GM18526 (cell line): ENCODE measurements at regions not wholly inside any gene's neighbourhood (a gene's known extent, or its start where the extent isn't known, plus 50 kb on each side); places are given as distances from the start of the nearest gene placed in this dataset.

Experiments used
- POLR2A ChIP-seq: IDR thresholded peaks from 3 replicates; pipeline ENCODE4 v1.6.1; 2011; ENCODE audit not compliant: insufficient read length; ENCODE audit errors: extremely low read depth

DNA sequence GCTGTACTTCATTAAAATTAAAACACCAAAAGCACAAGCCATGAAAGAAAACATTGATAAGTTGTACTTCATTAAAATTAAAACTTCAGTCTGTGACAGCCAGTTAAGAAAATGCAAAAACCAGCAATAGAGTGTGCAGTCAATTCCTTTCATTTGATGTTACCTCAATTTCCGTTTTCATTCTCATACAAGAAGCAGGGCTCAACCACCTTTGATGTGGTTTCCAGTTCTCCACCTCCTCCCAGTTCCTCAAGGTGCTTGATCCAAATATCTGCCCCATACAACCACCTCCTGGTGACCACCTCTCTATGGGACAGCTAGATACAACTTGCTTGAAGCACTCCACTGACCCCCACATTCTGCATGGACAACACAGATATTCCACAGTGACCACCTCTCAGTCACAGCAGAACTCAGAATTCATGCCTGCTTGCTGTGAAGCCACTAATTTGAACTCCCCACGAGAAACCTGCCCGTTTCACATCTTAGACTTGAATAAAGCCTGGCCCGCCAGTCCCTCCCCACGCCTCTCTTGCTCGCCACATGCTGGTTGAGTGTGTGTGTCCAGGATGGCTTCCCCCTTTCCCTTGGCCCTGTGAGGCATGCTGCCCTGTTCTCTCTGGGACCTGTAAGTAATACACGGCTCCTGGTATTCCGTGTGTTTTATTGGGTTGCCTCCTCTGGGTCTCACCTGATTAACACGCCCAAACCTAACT is 66.1 kb downstream of the FAM50B start:
- TF ChIP-seq POLR2A: no peak

DNA sequence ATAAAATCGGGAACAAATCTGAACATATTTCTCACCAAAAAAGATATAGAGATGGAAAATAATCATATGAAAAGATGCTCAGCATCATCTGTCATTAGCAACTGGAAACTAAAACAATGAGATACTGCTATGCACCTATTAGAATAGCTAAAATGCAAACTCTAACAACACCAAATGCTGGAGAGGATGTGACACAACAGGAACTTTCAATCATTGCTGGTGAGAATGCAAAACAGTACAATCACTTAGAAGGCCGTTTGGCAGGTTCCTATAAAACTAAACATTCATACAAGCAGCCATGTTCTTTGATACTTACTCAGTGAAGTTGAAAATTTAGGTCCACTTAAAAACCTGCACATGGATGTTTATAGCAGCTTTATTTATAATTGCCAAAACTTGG is 67.0 kb downstream of the FAM50B start:
- no peak for TF ChIP-seq POLR2A

DNA sequence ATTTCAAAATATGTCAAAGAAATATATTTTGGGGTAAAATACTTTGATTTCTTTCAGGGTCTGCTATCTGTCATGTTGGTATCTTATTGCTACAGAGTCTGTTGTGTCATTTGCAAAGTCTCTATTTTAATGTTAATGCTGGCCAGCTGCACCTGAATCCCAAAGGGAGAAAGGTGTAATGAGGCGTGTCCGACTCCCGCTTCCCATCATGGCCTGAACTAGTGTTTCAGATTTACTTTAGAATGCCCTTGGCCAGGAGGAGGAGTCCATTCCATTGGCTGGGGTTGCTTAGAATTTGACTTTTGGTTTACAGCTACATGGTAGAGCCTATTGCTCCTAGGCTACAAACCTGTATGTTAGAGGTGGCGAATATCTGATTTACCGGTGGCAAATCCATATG is 69.3 kb downstream of the FAM50B start:
- no peak for TF ChIP-seq POLR2A

DNA sequence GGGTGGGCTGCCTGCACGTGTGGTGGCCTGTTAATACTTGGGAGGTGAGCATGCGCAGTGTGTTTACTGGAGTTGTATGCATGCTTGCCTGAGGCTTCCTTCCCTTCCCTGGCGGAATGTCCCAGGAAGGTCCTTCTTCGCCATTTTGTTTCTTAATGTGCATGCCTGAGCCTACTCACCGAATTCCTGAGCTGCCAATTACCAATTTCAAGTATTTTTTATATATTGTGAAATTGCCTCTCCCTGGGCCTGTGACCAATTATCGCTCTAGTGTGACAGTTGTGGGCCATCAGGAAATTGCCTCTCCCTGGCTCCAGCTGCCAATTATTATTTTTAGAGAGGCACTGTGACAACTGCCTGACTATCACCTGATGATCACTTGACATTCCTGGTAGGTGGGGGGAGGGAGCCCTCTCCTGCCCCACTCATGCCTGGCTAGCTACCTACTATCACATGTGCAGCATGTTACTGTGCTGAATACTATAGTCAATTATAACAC is 70.0 kb downstream of the FAM50B start:
- no peak for TF ChIP-seq POLR2A

DNA sequence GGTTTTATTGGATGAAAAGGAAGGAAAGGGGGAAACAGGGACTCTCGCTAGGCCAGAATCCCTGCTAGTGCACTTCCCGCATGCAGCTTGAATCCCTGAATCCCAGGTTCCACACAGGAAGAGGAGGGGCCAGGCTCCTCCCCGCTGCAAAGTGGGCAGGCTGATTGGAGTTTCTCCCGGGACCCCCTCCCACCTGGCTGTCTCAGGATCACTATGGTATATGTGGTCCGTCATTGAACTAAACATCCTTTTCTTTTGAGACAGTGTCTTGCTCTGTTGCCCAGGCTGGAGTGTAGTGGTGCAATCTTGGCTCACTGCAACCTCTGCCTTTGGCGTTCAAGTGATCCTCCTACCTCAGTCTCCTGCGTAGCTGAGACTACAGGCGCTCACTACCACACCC is 70.7 kb downstream of the FAM50B start:
- TF ChIP-seq POLR2A: no peak

DNA sequence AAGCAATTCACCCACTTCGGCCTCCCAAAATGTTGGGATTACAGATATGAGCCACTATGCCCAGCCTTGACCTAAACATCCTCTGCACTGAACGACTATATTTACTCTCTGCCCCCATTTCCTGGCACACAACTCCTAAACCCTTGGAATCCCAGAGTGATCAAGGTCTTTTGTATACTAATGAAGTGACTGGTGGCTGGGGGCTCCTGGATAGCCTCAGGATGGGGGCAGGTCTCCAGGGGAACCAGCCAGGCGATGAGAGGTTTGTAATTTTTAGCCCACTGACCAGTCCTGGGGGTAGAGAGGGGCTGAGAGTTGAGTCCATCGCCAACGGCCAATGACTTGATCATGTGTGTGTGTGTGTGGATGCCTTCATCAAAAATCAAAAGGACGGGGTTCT is 71.1 kb downstream of the FAM50B start:
- TF ChIP-seq POLR2A: no peak

DNA sequence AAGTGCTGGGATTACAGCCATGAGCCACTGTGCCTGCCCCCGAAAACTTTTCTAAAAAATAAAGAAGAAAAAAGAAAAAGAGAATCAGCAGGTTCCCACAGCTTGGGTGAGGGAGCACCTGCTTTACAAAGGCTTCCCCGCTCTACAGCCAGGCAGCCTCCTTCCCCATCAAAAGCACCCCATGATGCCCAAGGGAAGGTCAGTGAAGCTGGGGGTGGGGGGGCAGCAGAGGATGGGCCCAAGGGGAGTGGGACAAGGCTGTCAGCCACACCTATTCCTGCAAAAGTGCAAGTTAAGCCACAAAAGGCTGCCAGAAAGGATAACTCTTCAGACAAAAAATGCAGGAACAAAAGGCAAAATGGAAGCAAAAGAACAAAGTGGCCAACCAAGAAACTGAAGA is 72.5 kb downstream of the FAM50B start:
- no peak for TF ChIP-seq POLR2A

DNA sequence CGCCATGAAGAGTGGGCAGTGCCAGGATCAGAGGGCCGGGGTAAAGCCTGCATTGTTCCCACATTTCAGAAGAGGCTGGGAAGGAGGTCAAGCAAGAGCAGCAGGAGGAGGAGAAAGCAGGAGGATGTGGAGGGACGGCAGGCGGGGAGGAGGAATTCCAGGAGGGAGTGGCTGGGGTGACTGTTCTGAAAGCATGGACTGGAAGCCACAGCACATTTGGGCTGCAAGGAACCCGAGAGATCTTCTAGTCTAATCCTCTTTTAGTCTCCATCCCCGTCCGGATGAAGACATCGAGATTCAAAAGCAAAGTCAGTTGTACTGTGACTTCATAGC is 76.9 kb downstream of the FAM50B start:
- TF ChIP-seq POLR2A: no peak

DNA sequence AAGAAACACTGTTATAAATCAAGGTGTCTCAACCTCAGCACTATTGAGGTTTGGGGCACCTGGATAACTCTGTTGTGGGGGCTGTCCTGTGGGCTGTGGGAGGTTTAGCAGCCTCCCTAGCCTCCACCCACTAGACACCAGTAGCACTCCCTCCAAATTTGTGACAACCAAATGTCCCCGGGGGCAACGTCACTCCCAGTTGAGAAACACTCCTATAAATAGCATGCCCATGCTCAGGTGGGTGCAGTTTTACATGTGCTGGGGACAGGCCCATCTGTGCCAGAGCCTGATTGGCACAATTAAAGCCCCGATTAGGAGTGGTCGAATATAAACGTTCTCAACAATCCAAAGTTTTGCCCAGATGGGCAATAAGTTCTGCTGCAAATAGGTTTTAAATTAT is 78.9 kb downstream of the FAM50B start:
- TF ChIP-seq POLR2A: no peak

DNA sequence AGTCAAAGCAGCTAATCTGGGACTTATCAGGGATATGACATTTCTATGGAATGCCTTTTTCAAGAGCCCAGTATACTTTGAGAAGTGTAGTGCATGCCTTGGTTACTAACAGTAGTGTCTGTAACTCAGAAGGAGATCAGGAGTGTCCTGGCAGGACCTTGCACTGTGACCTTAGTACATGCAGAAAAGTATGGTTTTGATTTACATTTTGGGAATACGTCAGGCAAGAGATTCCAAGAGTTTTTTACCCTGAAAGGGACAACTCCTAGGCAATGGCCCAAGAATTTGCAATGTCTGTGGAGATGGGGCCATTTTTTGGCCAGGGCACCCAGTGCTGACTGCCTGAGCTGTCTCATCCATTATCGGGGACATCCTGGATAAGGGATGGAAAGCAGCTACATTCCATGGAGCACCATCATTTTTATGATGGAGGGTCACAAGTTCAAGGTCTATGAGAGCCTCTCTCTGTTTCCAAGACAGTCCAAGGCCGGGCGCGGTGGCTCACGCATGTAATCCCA is 80.2 kb downstream of the FAM50B start:
- TF ChIP-seq POLR2A: no peak

DNA sequence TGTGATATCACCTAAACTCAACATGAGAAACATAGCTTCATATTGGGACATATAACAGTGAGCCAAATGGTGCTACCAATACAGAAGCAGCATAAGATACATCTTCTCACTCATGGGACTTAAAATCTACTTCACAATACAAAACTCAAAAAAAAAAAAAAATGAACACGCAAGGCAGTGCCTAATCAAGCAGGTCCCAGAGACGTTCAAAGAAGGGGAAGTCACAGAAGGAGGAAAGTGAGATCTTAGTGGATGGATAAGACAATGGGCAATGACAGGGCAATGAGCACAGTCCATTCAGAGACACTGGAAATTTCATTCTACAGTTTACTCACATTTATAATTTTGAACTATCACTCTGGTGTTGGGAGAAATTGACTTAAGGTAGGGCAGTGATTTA is 88.3 kb downstream of the FAM50B start:
- TF ChIP-seq POLR2A: no peak

DNA sequence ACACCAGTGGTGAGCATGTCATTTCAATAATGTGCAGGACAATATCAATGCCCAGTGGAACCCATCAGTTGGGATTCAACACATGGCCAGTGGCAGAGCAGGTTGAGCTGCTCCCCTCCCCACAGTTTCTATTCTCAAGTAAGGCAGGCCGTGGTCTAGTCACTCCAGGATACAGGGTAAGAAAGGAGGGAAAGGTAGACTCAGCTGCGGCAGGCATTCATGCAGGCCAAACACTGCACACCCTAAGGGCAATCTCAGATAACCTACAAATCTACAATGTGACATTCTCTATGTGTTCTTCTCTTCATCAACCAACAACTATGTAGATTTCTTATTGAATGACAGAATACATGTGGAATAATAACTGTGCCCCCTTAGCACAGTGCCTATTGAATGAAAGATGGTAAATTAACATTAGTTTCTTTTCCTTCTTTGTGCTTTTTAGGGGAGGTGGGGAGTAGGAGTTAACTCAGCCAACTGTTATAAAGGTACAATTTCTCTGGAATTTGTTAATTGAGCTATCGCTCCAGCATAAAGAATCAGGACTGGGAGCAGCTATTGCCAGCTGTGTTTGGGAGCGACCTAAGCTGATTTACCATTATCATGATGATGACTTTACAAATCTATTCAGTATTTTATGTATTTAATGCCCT is 89.7 kb downstream of the FAM50B start:
- TF ChIP-seq POLR2A: no peak

DNA sequence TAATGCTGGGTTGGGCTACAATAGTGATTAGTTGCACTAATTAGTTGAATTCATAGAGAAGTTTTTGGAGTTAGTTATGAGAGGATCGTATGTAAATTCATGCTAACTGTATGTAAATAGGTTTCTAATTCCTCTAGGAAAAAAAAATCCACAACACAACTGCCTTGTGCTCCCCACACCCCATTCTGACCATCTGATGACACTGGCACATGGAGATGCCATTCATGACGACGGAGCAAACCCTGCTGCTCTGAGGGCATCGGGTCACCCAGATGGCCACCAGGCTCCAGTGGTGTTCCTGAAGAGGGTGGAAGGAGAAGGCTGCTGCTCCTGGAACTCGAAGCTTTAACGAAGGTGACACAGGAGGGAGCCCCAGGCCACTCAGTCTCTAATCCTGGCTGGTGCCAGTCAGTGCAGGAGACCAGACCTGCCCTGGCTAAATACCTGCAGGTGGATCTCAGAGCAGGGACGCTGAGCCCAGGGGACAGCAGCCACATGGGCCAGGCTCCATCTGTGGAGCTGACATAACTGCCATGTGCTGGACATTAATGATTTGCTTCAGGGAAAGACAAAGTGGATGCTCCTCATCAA is 90.3 kb downstream of the FAM50B start:
- TF ChIP-seq POLR2A: no peak

DNA sequence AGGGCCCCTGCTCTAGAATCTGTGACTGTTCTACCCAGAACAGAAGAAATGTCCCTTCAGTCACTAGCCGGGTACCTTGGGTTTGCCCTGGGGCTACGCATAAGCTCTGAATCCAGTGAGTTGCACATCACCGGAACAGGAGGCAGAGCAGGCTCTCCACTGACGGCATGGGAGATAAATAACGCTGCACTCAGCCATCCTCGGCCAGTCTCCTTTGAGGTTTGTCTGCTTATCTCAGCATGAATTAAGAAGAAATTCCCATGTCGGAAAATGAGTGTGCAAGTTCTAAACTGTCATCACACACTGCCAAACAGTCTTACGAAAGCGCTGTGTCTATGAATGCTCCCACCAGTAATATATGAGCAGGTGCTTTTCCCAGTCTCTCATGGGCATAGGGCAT is 90.8 kb downstream of the FAM50B start:
- TF ChIP-seq POLR2A: no peak

DNA sequence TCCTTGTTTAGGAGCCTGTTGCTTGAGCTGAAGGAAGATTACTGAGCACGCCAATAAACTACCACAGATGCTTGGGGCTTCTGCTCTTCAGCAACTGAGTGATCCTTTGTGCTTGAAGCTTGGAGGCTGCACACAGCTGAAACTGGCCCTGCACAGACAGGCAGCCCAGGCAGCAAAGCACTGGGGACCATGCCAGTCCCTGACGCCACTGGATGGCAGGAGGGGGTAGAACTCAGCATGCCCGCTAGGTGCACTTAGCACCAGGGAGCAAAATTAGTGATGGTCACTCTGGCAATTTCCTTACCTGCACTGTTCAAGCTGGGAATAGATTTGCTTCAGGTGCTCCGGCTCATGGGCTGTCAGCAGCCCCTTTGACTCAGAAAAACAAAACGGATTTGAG is 91.5 kb downstream of the FAM50B start:
- TF ChIP-seq POLR2A: no peak

DNA sequence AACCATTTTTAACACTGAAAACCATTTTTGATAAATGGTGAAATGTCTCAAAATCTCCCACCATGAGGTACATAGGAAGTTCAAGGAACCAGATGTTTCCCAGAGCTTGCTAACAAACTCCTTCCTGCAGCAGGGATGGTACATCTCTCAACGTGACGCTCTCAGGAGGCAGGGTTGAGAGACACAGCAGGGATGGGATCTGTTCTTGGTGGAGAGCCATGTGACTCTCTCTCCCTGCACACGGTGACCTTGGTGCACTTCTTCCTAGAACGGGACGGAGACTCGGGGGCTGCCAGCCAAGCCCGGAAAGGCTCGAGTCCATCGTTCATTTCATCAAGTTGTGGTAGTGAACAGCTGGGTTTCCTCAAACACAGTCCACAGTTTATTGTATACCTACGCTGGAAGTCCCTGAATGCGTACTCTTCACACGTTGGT is 94.2 kb downstream of the FAM50B start:
- TF ChIP-seq POLR2A: no peak

DNA sequence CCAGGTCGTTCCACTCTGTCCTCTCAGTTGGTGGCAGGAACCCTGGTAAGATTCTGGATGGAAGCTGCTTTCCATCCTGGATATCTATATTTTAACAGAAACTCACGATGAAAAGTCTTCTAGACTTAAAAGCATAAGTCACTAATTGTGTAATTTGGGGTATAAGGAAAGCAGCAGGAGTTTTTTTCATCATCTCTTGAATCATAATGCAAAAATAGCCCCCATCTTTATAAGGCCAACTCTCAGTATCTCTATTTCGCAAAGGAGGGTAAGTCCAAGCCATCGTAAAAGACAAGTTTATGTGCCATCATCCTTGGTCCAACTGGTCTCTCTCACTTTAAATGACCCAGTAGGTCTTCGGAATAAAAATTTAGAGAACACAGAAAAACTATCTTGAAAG is 95.1 kb downstream of the FAM50B start:
- no peak for TF ChIP-seq POLR2A

DNA sequence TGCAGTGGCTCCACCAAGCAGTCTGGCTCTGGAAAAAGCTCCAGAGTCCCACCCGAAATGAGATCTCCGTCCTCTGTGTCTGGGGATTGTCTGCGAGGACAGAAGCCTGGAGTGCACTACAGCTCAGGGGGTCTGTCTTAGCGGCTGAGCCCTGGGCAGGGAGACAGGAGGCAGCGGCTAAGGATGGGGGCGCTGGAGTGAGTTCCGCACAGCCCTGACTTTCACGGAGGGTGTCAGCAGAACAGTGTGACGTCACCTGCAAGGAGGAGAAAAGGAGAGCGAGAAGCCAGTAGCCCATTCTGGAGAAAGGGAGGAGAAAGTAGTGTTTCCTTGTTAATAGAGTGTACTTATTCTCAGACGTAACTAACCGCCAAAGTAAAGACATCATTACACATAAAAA is 97.6 kb downstream of the FAM50B start:
- TF ChIP-seq POLR2A: no peak
